ENCODE measurements at regions not wholly inside any gene's neighbourhood (a gene's known extent, or its start where the extent isn't known, plus 50 kb on each side); places are given as distances from the start of the nearest gene placed in this dataset.

- no peak for DNase-seq
Measured at GRCh38 chr16:73286346-73287267, 238.7 kb upstream of the ZFHX3 start.

DNA sequence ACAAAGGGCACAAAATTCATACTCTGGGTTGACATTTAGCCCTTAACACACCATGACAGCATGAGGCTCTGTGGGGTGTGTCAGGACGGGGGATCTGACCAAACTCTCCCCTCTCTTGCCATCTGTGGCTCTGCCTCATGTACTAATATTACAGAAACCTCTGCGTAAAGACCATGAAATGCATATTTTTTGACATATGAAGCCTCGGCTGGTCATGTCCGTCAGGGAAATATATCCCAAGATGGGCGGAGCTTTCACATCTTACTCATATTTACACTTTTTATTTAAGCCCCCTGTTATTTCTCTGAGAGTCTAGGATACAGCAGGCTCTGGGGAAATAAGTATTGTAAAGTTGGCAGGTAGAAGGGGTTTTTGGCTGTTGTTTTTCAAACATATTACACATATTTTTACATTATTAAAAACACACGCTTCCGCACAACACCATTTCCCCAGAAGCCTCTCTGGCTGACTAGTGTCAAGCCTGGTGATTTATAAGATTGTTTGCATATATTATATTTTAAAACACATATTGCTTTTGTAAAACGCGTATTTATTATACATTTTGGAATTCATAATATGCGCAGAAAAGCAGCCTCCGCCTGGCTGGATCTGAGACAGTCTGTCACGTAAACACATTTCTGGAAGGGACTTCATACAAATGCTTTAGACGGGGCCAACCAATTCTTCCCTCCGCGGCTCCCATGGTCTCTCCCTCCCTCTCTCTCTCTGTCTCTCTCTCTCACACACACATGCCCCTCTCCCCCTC is 237.7 kb upstream of the ZFHX3 start:
- DNase-seq = no peak

- DNase-seq = no peak
Measured at GRCh38 chr16:73280388-73280787, 232.5 kb upstream of the ZFHX3 start.

GRCh38 chr16:73279451-73279850 is 231.5 kb upstream of the ZFHX3 start:
- DNase-seq = no peak

- DNase-seq = no peak
Measured at GRCh38 chr16:73277071-73277470, 229.1 kb upstream of the ZFHX3 start.

- no peak for DNase-seq
Measured at GRCh38 chr16:73275448-73275847, 227.5 kb upstream of the ZFHX3 start.

DNA sequence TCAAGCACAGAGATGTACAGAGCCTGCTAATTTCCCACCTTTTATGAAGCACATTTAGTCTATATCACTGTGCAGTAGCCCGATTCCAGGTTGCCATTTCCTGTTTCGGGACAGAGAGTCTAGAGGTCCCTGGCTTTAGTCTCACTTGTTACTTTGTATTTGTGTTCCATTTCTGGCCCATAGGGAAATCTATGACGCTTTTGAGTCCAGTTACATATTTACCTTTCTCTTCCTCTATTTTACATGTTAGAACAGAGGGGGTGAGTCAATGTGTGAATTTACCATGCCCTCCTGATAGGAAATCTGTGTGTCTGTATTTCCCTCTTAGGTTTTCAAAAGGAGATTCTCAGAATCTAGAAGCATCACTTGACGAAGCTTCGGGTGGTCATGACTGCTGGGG is 227.1 kb upstream of the ZFHX3 start:
- DNase-seq = no peak

GRCh38 chr16:73274140-73274539 is 226.2 kb upstream of the ZFHX3 start:
- no peak for DNase-seq

- DNase-seq = no peak
Measured at GRCh38 chr16:73268366-73268993, 220.6 kb upstream of the ZFHX3 start.

- DNase-seq = no peak
Measured at GRCh38 chr16:73265935-73266334, 218.0 kb upstream of the ZFHX3 start.

DNA sequence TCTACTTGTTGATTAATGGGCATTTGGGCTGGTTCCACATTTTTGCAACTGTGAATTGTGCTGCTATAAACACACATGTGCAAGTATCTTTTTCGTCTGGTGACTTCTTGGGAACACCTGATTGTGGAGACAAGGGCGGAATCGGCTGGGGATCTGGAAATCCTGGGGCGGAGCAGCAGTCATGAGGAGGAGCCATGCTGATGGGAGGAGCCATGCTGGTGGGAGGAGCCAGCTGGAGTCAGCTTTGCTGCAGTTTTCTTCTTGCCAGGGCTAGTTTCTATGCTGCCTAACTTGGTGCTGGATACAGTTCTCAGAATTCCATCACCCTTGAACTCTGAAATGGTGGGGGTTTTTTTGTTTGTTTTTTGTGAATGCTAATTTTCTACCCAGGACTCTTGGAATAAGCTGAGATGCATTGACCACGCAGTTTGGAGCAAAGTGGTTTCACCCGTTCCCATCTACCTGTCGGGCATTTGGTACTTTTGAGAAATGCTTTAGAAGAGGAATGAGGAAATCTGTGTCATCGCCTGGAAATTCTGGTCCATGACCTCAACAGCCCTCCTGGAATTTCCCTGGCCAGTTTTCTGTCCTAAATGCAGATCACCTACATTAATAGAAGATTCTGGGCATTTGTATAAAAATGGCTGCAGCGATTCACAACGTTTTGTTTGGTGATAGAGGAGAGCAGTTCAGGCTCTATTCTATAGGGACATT is 217.4 kb upstream of the ZFHX3 start:
- no peak for DNase-seq

DNA sequence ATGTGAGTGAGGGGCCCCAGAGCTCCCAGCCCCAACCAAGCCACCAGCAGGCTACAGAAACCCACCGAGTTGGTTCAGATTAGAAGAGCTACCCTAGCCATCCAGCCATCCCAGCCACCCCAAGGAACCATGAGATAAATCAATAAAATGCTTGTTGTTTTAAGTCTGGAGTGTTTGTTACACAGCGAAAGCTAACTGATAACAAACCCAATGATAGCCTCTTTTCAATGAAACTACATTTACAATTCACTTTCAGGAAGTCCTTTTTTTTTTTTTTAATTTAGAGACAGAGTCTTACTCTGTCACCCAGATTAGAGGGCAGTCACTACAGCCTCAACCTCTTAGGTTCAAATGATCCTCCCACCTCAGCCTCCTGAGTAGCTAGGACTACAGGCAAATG is 215.0 kb upstream of the ZFHX3 start:
- DNase-seq = no peak

DNA sequence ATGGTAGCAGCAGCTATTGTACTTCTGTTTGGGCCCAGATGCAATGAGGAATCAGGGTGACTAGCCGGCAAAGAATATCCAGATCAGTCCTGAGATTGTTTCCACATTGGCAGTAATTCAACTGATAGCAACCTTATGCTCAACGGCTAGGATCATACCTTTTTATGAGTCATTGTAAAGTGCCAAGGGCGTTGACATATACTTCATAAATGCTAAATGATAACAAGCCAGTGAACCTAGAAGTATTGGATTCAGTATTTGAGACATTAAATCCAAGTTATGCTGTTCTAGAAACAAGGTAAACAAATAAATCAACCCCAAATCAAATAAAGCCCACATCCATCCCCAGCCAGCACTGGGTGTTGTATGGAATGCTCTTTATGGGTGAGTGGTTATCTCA is 207.1 kb upstream of the ZFHX3 start:
- DNase-seq = no peak

- DNase-seq = no peak
Measured at GRCh38 chr16:73253922-73254480, 206.1 kb upstream of the ZFHX3 start.

GRCh38 chr16:73252446-73252845 is 204.5 kb upstream of the ZFHX3 start:
- no peak for DNase-seq

- no peak for DNase-seq
Measured at GRCh38 chr16:73251608-73252007, 203.7 kb upstream of the ZFHX3 start.

- DNase-seq = no peak
Measured at GRCh38 chr16:73248316-73248715, 200.4 kb upstream of the ZFHX3 start.

DNA sequence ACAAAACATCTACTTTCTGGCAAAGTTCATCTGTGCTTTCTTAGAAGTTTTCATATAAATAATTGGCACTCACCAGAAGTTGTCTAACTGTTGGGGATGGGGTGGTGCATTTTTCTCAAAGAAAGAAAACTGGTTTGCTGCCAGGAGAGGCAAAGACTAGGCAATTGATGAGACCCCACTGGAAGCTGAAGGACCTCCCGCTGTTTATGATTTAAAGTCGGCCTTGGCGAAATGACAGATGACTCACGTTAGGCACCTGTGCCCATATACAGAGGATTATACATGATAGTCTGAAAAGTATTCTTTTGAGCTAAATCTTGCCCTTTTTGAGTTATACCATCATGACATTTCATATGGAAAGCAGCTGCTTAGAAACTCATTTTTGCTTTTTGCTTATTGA is 193.0 kb upstream of the ZFHX3 start:
- DNase-seq = no peak

GRCh38 chr16:73237601-73238000 is 189.7 kb upstream of the ZFHX3 start:
- DNase-seq = no peak

DNA sequence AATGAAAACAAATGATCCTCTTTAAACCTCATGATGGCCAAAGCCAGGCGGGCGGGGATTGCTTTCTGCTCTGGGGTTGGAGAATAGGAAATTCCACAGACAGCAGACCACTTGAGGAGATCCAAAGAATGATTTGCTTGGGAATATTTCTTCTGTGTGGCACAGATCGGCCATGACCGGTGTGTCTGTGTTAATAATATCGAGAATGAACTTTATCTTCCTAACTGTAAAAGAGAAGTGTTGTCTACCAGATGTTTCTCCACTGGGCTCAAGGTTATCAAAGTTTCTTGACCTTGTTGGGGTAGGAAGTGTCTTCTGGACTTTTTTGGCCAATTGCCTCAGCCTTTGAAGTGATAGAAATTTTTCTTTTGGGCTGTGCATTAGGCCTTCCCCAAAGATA is 186.6 kb upstream of the ZFHX3 start:
- no peak for DNase-seq

DNA sequence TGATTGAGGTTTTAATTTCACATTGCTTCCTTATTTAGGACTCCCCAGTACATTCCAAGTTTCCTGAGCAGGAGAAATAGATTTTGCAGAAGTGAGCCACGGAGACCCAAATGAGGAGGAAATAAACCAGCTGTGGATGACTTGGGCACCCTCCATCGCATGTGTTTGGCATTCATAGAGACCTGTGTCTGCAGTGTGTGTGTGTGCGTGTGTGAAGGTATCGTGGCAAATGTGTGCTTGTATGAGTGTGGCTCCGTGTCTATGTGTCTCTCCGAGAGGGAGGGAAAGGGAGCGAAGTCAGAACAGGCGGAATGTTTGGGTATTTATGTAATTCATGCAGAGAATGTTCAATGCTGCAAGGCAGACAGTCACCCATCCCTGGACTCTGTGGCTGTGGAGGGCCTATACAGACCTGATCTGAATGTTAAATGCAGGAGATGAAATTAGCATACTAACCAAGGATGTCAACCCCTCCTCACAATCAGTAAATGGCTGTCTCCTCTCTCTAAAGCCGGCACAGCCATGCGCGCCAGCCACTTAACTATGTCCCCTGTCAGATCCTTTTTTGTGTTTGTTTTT is 186.0 kb upstream of the ZFHX3 start:
- no peak for DNase-seq

GRCh38 chr16:73233329-73233765 is 185.4 kb upstream of the ZFHX3 start:
- no peak for DNase-seq
